ENCODE measurements at regions not wholly inside any gene's neighbourhood (a gene's known extent, or its start where the extent isn't known, plus 50 kb on each side); places are given as distances from the start of the nearest gene placed in this dataset.

DNA sequence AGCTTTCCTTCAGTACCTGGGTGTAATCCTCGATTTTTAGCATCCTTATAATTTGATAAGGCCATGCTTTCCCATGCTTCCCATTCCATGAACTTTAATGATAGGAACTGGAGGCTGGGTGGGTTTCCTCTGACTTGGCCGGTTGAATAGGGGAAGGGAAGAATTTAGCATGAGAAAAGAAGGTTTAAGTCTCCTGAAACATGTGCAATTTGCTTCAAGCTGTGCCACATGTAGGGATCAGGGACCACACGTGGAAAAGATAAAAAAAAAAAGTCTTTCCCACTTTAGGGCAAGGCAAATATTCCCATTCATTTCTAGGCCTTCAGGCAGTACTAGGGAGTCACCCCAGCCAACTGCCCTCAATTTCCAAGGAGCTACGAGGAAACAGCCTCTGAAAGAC is 900.3 kb downstream of the DSC3 start:
- TF ChIP-seq, protein P1, sequence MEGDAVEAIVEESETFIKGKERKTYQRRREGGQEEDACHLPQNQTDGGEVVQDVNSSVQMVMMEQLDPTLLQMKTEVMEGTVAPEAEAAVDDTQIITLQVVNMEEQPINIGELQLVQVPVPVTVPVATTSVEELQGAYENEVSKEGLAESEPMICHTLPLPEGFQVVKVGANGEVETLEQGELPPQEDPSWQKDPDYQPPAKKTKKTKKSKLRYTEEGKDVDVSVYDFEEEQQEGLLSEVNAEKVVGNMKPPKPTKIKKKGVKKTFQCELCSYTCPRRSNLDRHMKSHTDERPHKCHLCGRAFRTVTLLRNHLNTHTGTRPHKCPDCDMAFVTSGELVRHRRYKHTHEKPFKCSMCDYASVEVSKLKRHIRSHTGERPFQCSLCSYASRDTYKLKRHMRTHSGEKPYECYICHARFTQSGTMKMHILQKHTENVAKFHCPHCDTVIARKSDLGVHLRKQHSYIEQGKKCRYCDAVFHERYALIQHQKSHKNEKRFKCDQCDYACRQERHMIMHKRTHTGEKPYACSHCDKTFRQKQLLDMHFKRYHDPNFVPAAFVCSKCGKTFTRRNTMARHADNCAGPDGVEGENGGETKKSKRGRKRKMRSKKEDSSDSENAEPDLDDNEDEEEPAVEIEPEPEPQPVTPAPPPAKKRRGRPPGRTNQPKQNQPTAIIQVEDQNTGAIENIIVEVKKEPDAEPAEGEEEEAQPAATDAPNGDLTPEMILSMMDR (IDR thresholded peaks at IDR 0.05), result no peak
- no peak for TF ChIP-seq POLR2A (IDR thresholded peaks at IDR 0.05)
